Skin epidermis (tissue), 12 donors: ENCODE measurements at regions not wholly inside any gene's neighbourhood (a gene's known extent, or its start where the extent isn't known, plus 50 kb on each side); places are given as distances from the start of the nearest gene placed in this dataset.
A peak's percentile ranks its signal among the peaks of the same experiment; 100 is the strongest.

Experiments used
- H3K27ac ChIP-seq, 21 experiments: fragments of 200-600 bp; sonication (generic) in 11 of 21; one replicate each; pipeline ENCODE4 v1.5.0; 2020; ENCODE audit warnings: mild to moderate bottlenecking in 3 of 21, inconsistent platforms in 2 of 21, moderate library complexity in 2 of 21
- H3K4me3 ChIP-seq, 7 experiments: fragments of 200-600 bp; sonication (generic) in 2 of 7; one replicate each; pipeline ENCODE4 v1.5.0; 2020; ENCODE audit warnings: inconsistent platforms in 2 of 7, mild to moderate bottlenecking in 2 of 7, moderate library complexity in 1 of 7

DNA sequence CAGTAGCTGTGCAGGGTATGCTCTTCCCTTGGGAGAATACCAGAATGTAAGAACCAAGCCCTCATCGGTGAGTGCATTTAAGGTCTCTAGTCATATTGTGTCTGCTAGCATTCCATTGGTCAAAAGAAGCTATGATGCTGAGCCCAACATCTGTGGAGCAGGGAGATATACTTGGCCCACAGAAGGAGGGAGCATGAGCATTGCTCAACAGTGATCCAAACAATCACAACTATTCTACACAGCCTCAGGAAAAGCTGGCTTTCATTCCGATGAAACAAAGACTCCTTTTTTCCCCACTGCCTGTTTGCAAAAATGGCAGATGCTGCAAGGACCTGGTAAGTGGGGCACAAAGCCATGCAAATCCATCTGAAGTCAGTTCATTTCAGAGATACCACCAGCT, 80.6 kb upstream of the DHX15 start:
- no peak overlapping the region for H3K4me3 ChIP-seq
- peak overlapping the region in 2 of 21 experiments; percentile 35 to 37 for H3K27ac ChIP-seq

GRCh38 chr4:24666316-24666715, 82.0 kb upstream of the DHX15 start:
- Histone ChIP-seq H3K4me3 (no peak overlapping the region), H3K27ac (no peak overlapping the region)

DNA sequence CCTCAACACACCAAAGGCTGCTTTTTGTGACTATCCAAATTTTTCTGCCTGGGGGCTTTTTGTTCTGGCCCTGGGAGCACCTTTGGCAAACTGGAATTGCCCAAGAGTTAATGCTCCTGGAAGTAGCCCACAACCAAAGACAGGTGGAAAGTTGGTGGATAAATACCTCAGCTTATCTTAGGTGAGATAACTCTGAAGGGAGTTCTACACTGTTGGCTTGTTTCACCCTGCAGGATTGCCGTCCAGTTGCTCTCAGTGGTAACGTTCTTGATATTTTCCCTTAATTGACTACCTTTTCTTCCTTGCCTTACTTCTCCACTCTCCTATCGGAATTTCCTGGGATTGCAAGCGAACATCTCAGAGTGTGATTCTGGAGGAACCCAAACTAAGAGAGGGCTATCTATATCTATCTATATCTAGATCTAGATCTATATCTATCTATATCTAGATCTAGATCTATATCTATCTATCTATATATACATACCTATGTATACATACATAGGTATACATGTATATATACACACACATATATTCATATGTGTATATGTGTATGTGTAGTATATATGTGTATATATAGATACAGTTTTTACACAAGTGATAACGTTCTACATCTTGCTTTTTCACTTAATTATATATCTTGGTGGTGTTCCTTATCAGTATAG, 82.6 kb upstream of the DHX15 start:
- no peak overlapping the region for H3K4me3 ChIP-seq
- H3K27ac ChIP-seq, result no peak overlapping the region

DNA sequence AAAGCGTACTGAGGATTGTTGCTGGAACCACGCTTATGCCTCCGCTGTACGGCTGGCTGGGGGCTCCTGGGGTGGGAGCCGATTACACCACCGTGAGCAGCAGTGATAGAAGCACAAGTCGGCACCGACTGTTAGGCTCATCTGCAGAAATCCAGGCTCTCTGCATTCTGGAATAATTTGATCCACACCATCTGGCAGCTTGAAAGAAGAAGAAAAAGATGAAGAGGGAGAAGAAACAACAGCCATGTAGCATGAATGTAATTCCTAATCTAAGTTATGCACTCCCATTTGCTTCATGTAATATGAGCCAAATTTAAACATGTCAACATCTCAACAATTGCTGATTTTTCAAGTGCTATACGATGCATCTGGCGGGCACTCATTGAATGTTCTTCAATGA, 84.6 kb upstream of the DHX15 start:
- Histone ChIP-seq H3K4me3 (no peak overlapping the region), H3K27ac (no peak overlapping the region)

GRCh38 chr4:24669751-24670150, 85.4 kb upstream of the DHX15 start:
- no peak overlapping the region for H3K27ac ChIP-seq
- H3K4me3 ChIP-seq, result no peak overlapping the region

DNA sequence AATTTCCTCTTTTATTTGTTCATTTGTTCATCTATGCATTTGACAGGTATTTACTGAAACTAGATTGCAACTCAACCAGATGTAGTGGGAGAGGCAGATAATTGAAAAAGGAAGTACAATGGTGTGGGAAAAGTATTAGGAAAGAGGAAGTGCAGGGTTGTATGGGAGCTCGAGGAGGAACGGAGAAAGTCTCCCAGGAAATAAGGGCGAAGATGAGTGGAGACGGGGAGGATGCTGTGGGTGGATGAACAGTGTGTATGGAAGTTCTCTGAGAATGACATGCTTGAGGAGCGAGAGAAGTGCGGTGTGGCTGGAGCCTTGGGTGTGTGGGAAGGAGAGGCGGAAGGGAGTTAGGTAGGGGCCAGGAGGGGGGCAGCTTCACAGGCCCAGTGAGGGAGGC, 87.5 kb upstream of the DHX15 start:
- H3K27ac ChIP-seq, result no peak overlapping the region
- H3K4me3 ChIP-seq, result no peak overlapping the region

GRCh38 chr4:24672880-24673279, 88.5 kb upstream of the DHX15 start:
- Histone ChIP-seq H3K27ac (no peak overlapping the region), H3K4me3 (no peak overlapping the region)

DNA sequence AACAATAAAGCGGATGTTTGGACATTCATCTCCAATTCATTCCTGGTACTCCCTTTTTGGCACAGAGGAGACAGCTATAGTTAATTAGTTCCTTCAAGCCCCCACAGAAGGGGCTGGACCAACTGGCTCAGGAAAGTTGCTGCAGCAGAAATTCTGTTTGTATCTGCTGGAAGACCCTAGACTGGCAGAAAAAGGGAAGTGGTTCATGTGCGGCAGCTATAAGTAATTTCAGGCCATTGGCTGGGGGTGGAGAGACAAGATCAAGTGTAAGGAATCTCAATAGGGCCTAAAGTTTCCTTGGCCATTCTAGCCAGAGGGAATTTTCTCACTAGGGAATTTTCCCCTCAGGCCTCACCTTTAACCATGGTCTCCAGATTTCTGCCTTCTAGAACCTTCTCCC, 89.9 kb upstream of the DHX15 start:
- Histone ChIP-seq H3K4me3 (no peak overlapping the region), H3K27ac (no peak overlapping the region)

DNA sequence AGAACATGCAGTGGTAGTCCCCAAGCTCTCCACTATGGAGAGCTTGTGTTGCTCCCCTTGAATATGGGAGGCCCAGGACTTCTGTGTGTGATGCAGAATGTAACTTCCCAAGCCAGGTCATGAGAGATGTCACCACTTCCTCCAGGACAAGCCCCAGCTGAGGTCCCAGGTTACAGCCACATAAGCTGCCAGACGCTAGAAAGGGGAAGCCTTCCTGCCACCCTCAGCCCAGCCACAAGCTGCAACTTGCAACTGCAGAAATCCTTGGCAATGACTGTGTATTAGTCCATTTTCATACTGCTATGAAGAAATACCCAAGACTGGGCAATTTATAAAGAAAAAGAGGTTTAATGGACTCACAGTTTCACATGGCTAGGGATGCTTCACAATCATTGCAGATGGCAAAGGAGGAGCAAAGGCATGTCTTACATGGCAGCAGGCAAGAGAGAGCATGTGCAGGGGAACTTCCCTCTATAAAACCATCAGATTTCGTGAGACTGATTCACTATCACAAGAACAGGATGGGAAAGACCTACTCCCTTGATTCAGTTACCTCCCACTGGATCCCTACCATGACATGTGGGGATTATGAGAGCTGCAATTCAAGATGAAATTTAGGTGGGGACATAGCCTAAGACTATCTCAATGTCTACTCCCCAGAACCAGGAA, 91.5 kb upstream of the DHX15 start:
- H3K27ac ChIP-seq, result no peak overlapping the region
- no peak overlapping the region for H3K4me3 ChIP-seq

DNA sequence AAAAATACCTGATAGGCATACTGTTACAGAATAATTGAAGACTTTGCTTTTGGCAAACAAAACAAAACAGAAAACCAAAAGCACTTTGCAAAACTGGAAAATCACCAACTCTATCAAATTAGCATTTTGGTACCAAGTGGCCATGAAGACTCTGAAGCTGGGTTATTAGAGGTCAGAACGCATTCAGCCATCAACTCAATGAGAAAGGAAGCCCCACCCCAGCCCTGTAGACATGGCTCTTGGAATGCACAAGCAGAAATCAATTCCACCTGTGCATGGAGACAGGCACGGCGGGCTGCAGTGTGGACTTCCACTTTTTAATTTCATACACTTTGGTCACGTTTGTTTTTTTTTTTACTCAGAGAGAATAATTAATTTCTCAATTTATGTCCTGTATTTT, 93.6 kb upstream of the DHX15 start:
- Histone ChIP-seq H3K27ac (no peak overlapping the region), H3K4me3 (no peak overlapping the region)

GRCh38 chr4:24680746-24681448, 96.5 kb upstream of the DHX15 start:
- Histone ChIP-seq H3K4me3 (no peak overlapping the region), H3K27ac (no peak overlapping the region)

GRCh38 chr4:24683116-24683515, 98.8 kb upstream of the DHX15 start:
- no peak overlapping the region for H3K27ac ChIP-seq
- H3K4me3 ChIP-seq, result no peak overlapping the region

DNA sequence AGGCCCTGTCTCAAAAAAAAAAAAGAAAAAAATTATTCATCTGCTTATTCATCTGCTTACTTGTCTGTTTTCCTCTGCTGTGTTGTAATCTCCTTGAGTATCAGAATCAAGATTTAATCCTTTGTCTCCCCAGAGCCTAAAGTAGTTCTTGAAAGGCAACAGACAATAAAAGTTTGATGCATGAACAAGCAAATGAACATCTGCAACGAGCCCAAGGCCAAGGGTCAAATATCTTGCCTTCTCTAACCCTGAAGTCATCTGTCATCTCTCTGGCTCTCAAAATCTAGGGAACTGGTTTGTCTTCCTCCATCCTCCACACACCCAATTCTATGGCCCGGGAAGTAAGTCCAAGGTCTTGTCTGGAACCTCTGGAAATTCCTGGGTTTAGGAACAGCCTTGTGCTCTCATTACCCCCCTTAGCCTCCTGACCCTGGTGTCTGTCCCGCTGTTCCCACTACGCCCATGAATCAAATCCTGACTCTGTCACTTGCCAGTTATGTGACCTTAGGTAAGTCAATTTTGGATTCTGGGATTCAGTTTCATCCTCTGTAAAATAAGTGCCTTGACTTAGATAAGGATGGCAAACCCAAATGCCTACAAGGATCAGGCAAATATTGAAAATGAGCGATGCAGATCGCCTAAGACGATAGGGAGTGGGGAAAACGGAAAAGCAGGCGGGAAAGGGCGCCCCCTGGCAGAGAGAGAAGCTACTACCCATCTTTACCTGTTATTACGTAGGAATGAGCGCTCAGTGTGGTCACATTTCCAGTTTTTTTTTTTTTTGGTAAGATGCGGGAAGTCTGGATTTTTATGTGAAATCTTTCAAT, 102.7 kb upstream of the DHX15 start:
- H3K4me3 ChIP-seq, result no peak overlapping the region
- no peak overlapping the region for H3K27ac ChIP-seq

GRCh38 chr4:24688453-24688852, 104.1 kb upstream of the DHX15 start:
- H3K4me3 ChIP-seq, result no peak overlapping the region
- no peak overlapping the region for H3K27ac ChIP-seq

DNA sequence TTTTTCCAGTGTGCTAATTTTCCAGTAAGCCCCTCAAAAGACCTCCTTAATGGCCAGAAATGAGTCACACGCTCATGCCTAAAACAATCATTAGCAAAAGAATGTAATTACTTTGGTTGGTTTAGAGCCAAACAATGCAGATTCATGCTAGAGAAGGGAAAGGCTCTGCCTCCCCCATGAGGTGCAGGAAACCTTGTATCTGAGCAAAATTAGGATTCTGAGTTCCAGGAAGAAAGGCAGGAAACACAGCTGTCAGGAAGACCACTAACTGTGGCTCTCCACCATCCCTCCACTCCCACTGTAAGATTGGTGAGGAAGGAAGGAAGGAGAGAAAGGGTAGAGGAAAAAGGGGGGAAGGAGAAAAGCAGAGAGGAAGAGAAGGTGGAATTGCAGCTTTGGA, 104.9 kb upstream of the DHX15 start:
- Histone ChIP-seq H3K4me3 (no peak overlapping the region), H3K27ac (no peak overlapping the region)

DNA sequence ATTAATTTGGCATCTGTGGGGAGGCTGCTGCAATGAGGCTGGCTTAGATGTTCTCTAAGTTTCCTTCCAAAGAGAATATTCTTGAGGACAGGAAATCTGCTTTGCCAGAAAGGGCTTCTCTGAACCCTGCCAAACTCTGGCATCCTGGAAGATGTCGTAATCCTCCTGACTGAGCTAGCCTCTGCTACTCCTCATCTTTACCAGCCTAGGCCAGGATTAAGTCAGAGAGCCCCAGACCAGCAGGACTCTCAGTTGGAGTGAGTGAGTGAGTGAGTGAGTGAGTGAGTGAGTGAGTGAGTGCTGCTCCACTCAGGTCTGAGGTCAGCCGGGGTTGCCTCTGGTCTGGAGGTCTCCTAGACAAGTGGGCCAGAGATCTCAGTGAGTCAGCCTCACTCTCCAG, 104.9 kb upstream of the SOD3 start:
- Histone ChIP-seq H3K27ac (no peak overlapping the region), H3K4me3 (no peak overlapping the region)

DNA sequence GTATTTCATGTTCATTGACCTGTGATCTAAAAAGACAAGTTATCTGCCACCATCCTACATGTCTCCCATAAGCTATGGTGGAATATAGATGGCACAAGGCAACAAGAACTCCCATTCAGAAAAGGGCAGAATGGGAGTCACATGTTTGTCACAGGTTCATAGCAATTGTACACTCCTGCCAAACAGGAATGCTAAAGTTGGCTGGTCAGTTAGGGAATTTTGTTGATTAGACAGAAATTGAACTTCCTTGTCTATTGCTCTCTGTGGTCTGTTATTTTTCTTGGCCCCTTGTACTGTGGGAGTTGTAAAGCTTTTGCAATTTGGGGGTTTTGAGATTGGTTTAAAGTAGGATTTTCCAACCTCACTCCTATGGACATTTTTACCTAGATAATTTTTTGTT, 101.7 kb upstream of the SOD3 start:
- H3K27ac ChIP-seq, result no peak overlapping the region

GRCh38 chr4:24700118-24700517, 95.3 kb upstream of the SOD3 start:
- Histone ChIP-seq H3K27ac (no peak overlapping the region), H3K4me3 (no peak overlapping the region)

More for the DNA sequence above, 101.7 kb upstream of the SOD3 start:
- H3K4me3 ChIP-seq, result no peak overlapping the region

- no peak overlapping the region for H3K27ac ChIP-seq
- H3K4me3 ChIP-seq, result no peak overlapping the region
Observed at GRCh38 chr4:24701683-24702082, 93.7 kb upstream of the SOD3 start.

DNA sequence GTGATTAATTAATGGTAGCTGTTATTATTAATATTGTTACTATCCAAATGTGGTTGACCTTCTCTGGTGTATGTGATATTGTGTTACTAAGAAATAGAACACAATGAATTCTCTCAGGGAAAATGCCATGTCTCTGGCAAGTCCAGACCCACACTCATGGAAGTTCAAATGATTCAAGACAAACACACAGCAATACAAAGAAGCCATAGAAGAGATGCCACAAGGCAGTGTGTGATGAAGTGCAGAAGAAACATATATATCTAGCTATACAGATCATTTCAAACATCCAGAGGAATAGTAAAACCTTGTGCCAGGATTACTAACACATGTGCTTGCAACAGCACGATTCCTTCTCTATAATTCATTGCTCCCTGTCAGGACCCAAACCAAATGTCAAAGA, 93.1 kb upstream of the SOD3 start:
- Histone ChIP-seq H3K4me3 (no peak overlapping the region), H3K27ac (no peak overlapping the region)
